GM23248 (cell line): ENCODE measurements at regions not wholly inside any gene's neighbourhood (a gene's known extent, or its start where the extent isn't known, plus 50 kb on each side); places are given as distances from the start of the nearest gene placed in this dataset.

Source experiments
- DNase-seq: peaks from one replicate; pipeline ENCODE4 v3.0.0-alpha.2; 2015
- H2AFZ ChIP-seq: fragments of 200-600 bp; sonication (generic); 2 replicates; pipeline ENCODE4 v1.6.1; 2016; ENCODE audit warnings: antibody characterized with exemption
- H3F3A ChIP-seq: fragments of 200-600 bp; sonication (generic); 2 replicates; pipeline ENCODE4 v1.6.1; 2016; ENCODE audit warnings: mild to moderate bottlenecking, antibody characterized with exemption, mixed run types; ENCODE audit not compliant: insufficient read depth
- H3K27ac ChIP-seq: fragments of 200-600 bp; sonication (generic); 2 replicates; pipeline ENCODE4 v1.5.1; 2016; ENCODE audit warnings: mild to moderate bottlenecking
- H3K27me3 ChIP-seq: fragments of 200-600 bp; sonication (generic); replicated peaks from 2 replicates; pipeline ENCODE4 v1.6.1; 2016; ENCODE audit warnings: mild to moderate bottlenecking; ENCODE audit not compliant: insufficient read depth
- H3K36me3 ChIP-seq: fragments of 200-600 bp; sonication (generic); 2 replicates; pipeline ENCODE4 v1.6.1; 2016; ENCODE audit warnings: low read depth, mild to moderate bottlenecking
- H3K4me1 ChIP-seq: fragments of 200-600 bp; sonication (generic); 2 replicates; pipeline ENCODE4 v1.6.1; 2016; ENCODE audit warnings: mild to moderate bottlenecking; ENCODE audit not compliant: insufficient read depth
- H3K4me2 ChIP-seq: fragments of 200-600 bp; sonication (generic); one replicate; pipeline ENCODE4 v1.6.1; 2016; ENCODE audit warnings: mild to moderate bottlenecking; ENCODE audit not compliant: unreplicated experiment
- H3K4me3 ChIP-seq: fragments of 200-600 bp; sonication (generic); 2 replicates; pipeline ENCODE4 v1.5.1; 2016; ENCODE audit warnings: mild to moderate bottlenecking
- H3K79me2 ChIP-seq: fragments of 200-600 bp; sonication (generic); 2 replicates; pipeline ENCODE4 v1.6.1; 2016; ENCODE audit warnings: mild to moderate bottlenecking; ENCODE audit not compliant: insufficient read depth
- H3K9ac ChIP-seq: fragments of 200-600 bp; sonication (generic); 2 replicates; pipeline ENCODE4 v1.6.1; 2016; ENCODE audit warnings: mild to moderate bottlenecking
- H3K9me2 ChIP-seq: fragments of 200-600 bp; sonication (generic); 2 replicates; pipeline ENCODE4 v1.6.1; 2016; ENCODE audit warnings: mixed run types, mild to moderate bottlenecking, moderate library complexity; ENCODE audit not compliant: insufficient read depth
- H3K9me3 ChIP-seq: fragments of 200-600 bp; sonication (generic); one replicate; pipeline ENCODE4 v1.6.1; 2017; ENCODE audit warnings: low read depth
- H4K20me1 ChIP-seq: fragments of 200-600 bp; sonication (generic); 2 replicates; pipeline ENCODE4 v1.6.0; 2016; ENCODE audit not compliant: insufficient read depth
- EZH2 ChIP-seq: fragments of 200-600 bp; sonication (generic); IDR thresholded peaks from 2 replicates; pipeline ENCODE4 v1.6.1; 2018; ENCODE audit warnings: antibody characterized with exemption, mild to moderate bottlenecking; ENCODE audit not compliant: insufficient read depth, poor library complexity, severe bottlenecking
- EZH2phosphoT487 ChIP-seq: fragments of 200-600 bp; sonication (generic); IDR thresholded peaks from 2 replicates; pipeline ENCODE4 v1.6.1; 2018; ENCODE audit warnings: antibody characterized with exemption, moderate library complexity, mild to moderate bottlenecking, low read depth; ENCODE audit not compliant: insufficient read depth
- WGBS, 2 experiments: methylation state at CpG; one replicate each; pipeline ENCODE4 v1.1.6; 2015 to 2017; ENCODE audit warnings: low lambda C conversion rate in 2 of 2, low coverage in 1 of 2; ENCODE audit errors: missing lambda C conversion rate in 2 of 2; 5-methylcytosine and 5-hydroxymethylcytosine counted together
- in situ Hi-C: fragments of 300-500 bp; cut with MboI; formaldehyde crosslinking; loops from 2 replicates; pipeline ENCODE4 v1.15.0; 2020

DNA sequence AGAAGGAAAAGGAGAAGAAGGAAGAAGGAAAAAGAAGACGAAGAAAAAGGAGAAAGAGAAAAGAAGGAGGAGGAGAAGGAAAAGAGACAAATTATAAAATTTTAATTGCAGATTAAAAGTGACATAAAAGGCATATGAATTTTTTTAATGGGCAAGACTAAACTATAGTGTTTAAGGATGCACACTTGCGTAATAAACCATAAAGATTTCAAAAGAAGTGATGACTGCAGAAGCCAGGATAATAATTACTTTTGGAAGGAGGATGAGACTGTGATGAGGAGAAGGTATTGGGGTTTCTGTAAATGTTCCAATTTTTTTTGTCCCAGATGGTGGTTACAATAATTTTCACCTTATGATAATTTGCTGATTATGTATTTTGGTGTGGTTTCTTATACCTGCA is 243.1 kb upstream of the PKN2 start:
- no peaks in the 10 kb centered on the region for H3K9me3 ChIP-seq
- no peaks in the 10 kb centered on the region for H3K36me3 ChIP-seq
- no peak overlapping the region for H3K9ac ChIP-seq
- no peaks in the 10 kb centered on the region for H3K9me2 ChIP-seq
- no peak overlapping the region for H3K4me3 ChIP-seq
- H3K4me2 ChIP-seq: no peak overlapping the region
- no peaks in the 10 kb centered on the region for H3F3A ChIP-seq
- 50 to 57% methylated on average over 2 of the region's 2 CpGs for WGBS, 2 experiments
- no peaks in the 10 kb centered on the region for H3K27me3 ChIP-seq
- DNase-seq: peak; percentile 12
- no peaks in the 10 kb centered on the region for H4K20me1 ChIP-seq
- H2AFZ ChIP-seq: no peak overlapping the region
- H3K4me1 ChIP-seq: no peaks in the 10 kb centered on the region
- no peak for TF ChIP-seq EZH2
- no peak for TF ChIP-seq EZH2phosphoT487
- no peaks in the 10 kb centered on the region for H3K79me2 ChIP-seq
- in situ Hi-C loops: no loop called here
- H3K27ac ChIP-seq: no peak overlapping the region

DNA sequence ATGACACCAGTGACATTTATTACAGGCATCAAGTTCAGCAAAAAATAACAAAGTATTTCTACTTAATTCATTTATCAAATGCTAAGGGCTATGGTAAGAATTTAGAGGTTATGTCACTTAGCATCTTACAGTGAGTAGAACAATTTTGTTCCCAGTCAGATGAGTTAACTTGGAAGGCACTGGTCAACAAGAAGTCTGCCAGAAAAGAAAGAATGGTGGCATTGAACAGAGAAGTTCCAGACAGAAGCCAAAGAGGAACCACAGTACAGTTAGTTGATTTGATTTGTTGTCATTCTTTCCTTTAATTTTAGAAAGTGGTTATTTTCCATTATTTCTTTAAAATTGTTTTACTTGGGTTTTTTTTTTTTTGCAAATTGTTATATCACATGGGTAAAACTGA is 232.2 kb upstream of the PKN2 start:
- Histone ChIP-seq H3K27me3 (no peaks in the 10 kb centered on the region), H3K4me1 (no peaks in the 10 kb centered on the region), H3F3A (no peaks in the 10 kb centered on the region), H3K4me2 (no peak overlapping the region), H3K9ac (no peak overlapping the region), H3K9me2 (no peaks in the 10 kb centered on the region), H3K79me2 (no peaks in the 10 kb centered on the region), H2AFZ (no peak overlapping the region), H4K20me1 (no peaks in the 10 kb centered on the region), H3K9me3 (no peaks in the 10 kb centered on the region), H3K27ac (no peak overlapping the region), H3K36me3 (no peaks in the 10 kb centered on the region), H3K4me3 (no peak overlapping the region)
- in situ Hi-C loops: no loop called here
- TF ChIP-seq EZH2 (no peak), EZH2phosphoT487 (no peak)
- DNase-seq: no peak

DNA sequence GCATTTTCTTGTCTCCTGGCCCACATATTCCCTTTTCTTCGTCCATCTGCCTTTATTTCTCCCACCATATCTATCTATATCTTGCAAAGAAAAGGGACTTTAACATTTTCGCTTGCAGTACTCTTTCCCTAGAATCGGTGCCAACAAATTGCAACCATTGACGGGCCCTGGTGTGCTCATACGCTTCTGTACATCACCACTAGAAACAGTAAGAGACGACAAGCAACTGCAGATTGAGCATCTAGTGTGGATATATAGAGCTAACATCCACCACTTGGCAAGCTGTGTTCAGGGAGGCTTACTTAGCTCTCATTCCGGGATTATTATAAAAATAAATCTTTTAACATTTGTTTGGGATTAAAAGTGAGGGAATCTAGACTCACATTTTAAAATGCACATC is 230.8 kb upstream of the PKN2 start:
- no peaks in the 10 kb centered on the region for H3K4me1 ChIP-seq
- 52% methylated on average over 7 of the region's 7 CpGs for WGBS, 2 experiments
- no peak overlapping the region for H3K4me2 ChIP-seq
- no peaks in the 10 kb centered on the region for H3K36me3 ChIP-seq
- no peaks in the 10 kb centered on the region for H4K20me1 ChIP-seq
- no peak for DNase-seq
- H3K9ac ChIP-seq: no peak overlapping the region
- H3K79me2 ChIP-seq: no peaks in the 10 kb centered on the region
- no peak overlapping the region for H2AFZ ChIP-seq
- H3K9me3 ChIP-seq: no peaks in the 10 kb centered on the region
- no peaks in the 10 kb centered on the region for H3K9me2 ChIP-seq
- H3K27ac ChIP-seq: no peak overlapping the region
- TF ChIP-seq EZH2phosphoT487: no peak
- TF ChIP-seq EZH2: no peak
- no peak overlapping the region for H3K4me3 ChIP-seq
- H3F3A ChIP-seq: no peaks in the 10 kb centered on the region
- in situ Hi-C loops: no loop called here
- H3K27me3 ChIP-seq: no peaks in the 10 kb centered on the region

DNA sequence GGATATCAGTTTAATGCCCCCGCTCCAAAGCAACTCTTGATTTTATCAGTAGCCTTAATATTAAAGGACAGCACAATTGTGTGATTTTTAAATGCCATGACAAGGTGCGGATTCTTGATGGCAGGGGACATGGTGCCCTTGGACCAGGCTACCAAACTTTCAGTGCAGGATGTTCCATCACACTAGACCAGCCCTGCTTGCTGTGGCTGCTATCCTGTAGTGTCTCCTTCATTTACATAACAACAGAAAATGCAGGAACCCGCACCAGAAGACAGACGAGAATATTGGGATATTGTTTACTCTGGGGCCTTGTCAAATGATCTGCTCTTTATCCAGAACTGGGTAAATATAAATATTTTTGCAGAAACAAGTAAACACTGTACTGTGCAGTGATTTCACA is 229.3 kb upstream of the PKN2 start:
- Histone ChIP-seq H3K4me2 (no peak overlapping the region), H3K27ac (no peak overlapping the region), H3K9me3 (no peaks in the 10 kb centered on the region), H3K27me3 (no peaks in the 10 kb centered on the region), H2AFZ (no peak overlapping the region), H3K4me3 (no peak overlapping the region), H3F3A (no peaks in the 10 kb centered on the region), H4K20me1 (no peaks in the 10 kb centered on the region), H3K9me2 (no peaks in the 10 kb centered on the region), H3K79me2 (no peaks in the 10 kb centered on the region), H3K9ac (no peak overlapping the region), H3K36me3 (no peaks in the 10 kb centered on the region), H3K4me1 (no peaks in the 10 kb centered on the region)
- DNase-seq: no peak
- TF ChIP-seq EZH2phosphoT487 (no peak), EZH2 (no peak)
- WGBS, 2 experiments: 57 to 60% methylated on average over 4 of the region's 4 CpGs
- in situ Hi-C loops: no loop called here

DNA sequence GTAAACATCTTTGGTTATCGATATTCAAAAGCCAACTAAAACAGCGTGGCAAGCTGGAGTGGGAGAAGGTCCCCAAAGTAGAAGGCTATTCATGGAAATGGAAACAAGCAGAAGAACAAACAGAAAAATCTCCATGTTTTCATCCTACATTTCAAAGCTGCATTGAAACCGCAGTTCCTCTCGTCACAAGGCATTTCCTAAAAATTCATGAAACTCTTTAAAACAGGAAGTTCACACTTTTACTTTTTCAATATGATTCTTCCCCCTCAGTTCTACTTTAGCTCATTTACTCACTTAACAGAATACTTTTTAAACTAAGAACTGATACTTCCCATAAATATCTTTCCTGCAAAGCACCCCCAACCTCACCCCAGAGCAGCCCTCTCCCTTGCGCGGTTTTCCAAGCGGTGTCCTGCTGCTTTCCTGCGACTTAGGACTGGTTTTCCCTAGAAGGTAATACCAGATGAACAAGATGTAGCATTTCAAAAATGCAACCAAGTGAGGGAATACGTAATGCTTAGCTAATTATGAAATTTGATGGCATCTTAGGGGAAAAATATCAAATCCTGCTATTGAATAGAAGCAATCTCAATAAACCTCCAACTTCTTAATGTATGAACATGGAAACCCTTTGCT is 228.3 kb upstream of the PKN2 start:
- in situ Hi-C loops: no loop called here
- H3K27ac ChIP-seq: no peak overlapping the region
- no peak overlapping the region for H3K4me3 ChIP-seq
- no peaks in the 10 kb centered on the region for H3K36me3 ChIP-seq
- TF ChIP-seq EZH2 (no peak), EZH2phosphoT487 (no peak)
- H3K27me3 ChIP-seq: no peaks in the 10 kb centered on the region
- no peaks in the 10 kb centered on the region for H3K79me2 ChIP-seq
- no peak overlapping the region for H3K4me2 ChIP-seq
- H3K9ac ChIP-seq: no peak overlapping the region
- H3F3A ChIP-seq: no peaks in the 10 kb centered on the region
- no peaks in the 10 kb centered on the region for H4K20me1 ChIP-seq
- no peak overlapping the region for H2AFZ ChIP-seq
- WGBS, 2 experiments: 78 to 80% methylated on average over 9 of the region's 9 CpGs
- no peaks in the 10 kb centered on the region for H3K4me1 ChIP-seq
- no peak for DNase-seq
- no peaks in the 10 kb centered on the region for H3K9me3 ChIP-seq
- no peaks in the 10 kb centered on the region for H3K9me2 ChIP-seq
